DMS 273 treated with DMSO at 0.1 percent for 48 hours (cell line): ENCODE measurements at regions not wholly inside any gene's neighbourhood (a gene's known extent, or its start where the extent isn't known, plus 50 kb on each side); places are given as distances from the start of the nearest gene placed in this dataset.
"Not testable (repeated sequence)": the region's sequence is repeated elsewhere in the genome, so short reads cannot be mapped to it uniquely, and the experiment has no call there.

Experiments used
- DNase-seq: peaks from one replicate; lab custom pipeline; 2025; lab: John Stamatoyannopoulos, UW

DNA sequence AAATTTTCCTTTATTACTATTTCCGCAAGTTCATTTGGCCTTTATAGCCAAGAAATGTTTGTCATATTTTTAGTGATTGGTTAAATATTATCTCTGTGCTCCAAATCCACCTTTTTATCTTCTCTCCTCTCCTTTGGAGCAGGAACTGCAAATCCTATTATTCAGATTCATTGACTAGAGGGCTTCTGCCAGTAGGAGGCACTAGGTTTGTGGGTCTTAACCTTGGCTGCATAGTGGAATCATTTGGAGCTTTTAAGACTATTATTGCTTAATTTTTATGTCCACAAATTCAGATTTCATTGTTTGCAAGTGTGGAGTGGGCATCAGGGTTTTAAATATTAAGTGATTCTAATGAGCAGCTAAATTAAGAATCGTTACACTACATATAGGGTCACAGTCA lies 75.3 kb upstream of the SYT10 start:
- no peak for DNase-seq

DNA sequence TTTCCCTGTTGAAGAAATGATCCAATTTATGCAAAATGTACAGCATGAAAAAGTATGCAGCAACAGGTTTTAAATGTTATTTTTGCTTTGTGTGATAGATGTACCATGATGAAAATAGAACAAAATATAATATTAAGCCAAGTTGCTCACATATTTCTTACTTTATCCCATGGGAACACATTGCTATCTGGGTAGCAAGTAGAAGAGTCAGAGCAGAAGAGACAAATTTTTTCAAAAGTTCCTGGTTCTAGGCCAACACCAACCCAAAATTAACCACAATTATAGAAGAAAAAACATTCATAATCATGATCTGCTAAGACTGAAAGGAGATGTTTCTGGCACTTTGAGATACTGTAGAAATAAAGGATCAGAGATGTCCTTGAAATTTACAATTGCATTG lies 79.9 kb upstream of the SYT10 start:
- no peak for DNase-seq

DNA sequence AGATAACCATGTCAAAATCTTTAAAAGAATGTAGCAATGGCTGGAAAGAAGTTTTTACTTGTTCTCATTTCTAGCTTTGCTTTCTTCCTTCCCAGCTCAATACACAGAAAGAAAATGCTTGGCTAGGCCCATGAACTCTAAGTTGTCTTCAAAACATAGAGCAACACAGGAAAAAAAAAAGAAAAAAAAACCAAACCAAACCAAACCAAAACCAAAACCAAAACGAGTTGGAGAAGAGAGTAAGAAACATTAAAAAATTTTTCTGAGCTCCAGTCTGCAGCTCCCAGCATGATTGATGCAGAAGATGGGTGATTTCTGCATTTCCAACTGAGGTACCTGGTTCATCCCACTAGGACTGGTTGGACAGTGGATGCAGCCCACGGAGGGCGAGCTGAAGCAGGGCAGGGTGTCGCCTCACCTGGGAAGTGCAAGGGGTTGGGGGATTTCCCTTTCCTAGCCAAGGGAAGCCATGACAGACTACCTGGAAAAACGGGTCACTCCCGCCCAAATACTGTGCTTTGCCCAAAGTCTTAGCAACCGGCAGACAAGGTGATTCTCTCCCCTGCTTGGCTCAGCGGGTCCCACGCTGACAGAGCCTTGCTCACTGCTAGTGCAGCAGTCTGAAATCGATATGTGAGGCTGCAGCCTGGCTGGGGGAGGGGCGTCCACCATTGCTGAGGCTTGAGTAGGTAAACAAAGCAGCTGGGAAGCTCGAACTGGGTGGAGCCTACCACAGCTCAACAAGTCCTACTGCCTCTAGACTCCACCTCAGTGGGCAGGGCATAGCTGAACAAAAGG lies 81.1 kb upstream of the SYT10 start:
- DNase-seq, result not testable (repeated sequence)

GRCh38 chr12:33529031-33529430 lies 89.4 kb upstream of the SYT10 start:
- DNase-seq, result no peak

DNA sequence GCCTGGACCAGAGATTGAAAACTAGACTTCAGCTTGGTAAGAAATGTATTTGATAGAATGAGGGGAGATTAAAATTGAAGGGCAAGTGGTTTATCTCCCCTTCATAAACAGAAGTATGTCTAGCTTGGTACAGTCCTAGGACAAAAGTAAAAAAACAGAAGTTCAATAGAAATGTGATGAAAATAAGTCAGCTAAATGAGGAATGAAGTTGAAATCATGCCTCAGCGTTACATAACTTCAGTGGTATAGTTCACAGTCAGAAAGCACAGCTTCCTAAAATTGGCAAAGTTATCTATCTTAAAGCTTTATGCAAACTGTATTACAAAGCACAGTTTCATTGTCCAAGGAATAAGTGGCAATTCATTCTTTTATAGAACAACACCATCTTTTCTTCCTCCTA lies 90.2 kb upstream of the SYT10 start:
- DNase-seq, result no peak

DNA sequence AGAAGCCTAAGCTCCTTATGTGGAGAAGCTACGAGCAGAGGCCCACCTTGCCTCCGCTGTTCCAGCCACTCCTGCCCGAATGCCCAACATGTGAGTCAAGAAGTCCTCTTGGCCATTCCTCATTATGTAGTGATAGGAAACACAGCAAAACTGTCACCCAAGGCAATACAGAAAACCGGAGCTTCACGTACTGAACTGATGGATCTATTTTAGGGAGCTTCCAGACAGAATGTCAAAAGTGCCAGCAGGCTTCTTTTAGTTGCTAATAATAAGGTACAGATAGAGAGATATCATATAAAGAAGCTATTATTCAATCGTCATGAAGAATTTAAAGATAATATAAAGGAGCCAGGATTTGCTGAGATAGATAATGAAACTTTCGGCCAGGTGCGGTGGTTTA lies 91.6 kb upstream of the SYT10 start:
- DNase-seq, result no peak

DNA sequence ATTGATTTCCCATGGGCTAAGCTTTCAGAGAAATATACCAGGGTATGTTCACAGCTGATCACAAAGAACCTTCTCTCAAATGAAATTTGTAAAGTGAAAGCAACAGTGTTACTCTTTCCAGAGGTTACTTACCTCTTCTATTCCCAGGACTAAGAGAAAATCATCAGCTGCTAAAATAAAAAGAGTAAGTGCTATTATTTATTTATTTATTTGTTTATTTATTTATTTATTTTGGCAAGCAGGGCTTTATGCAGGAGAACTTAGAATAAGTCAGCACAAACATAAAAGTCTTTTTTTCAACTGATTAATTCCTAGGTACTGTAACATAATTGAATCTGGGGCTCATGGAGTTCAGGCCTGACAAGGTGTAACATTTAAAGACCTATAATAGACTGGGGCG lies 93.9 kb upstream of the SYT10 start:
- DNase-seq, result no peak

DNA sequence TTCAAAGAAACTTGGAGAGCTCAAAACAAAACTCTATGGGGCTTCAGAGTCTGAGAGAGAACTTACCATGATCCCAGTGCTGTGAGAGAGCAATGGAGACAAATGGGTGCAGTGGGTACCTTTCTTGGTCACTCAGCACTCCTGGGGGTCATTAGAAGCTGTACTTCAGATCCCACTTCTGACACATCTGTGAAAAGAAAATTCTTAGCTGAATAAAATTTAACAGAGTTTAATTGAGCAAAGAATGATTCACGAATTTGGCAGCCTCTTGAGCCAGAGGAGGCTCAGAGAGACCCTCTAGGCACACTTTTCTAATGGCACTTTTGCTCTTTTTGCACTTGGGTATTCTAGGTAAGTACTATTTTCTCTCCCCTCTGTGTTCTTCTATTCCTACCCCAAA lies 96.8 kb upstream of the SYT10 start:
- DNase-seq, result no peak

- no peak for DNase-seq
These were observed 106.4 kb upstream of the SYT10 start for GRCh38 chr12:33546004-33546403.

DNA sequence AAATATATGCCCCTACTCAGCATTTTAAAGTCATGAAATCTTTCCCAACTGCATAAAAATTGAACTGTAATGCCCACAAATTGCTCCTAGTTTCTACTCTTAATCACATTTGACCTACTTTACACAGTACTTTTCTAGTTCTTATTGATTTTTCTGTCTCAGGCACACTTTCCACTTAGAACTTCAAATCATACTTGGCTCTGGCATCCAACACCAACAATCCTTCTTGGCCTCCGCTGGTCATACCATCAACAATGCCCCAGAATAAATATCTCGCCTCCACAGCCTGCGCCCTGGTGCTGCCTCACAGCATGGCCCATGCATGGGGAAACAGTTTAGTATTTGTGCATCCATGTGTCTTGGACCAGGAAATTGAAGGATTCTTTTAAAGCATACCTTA lies 107.5 kb upstream of the SYT10 start:
- DNase-seq, result no peak

DNA sequence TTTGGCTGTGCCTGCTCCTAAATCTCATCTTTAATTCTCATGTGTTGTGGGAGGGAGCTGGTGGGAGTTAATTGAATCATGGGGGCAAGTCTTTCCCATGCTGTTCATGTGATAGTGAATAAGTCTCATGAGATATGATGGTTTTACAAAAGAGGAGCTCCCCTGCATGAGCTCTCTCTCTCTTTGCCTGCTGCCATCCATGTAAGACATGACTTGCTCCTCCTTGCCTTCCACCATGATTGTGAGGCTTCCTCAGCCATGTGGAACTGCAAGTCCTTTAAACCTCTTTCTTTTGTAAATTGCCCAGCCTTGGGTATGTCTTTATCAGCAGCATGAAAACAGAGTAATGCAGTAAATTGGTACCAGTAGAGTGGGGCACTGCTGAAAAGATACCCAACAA lies 110.6 kb upstream of the SYT10 start:
- not testable (repeated sequence) for DNase-seq

GRCh38 chr12:33551006-33551405 lies 111.4 kb upstream of the SYT10 start:
- DNase-seq, result no peak

DNA sequence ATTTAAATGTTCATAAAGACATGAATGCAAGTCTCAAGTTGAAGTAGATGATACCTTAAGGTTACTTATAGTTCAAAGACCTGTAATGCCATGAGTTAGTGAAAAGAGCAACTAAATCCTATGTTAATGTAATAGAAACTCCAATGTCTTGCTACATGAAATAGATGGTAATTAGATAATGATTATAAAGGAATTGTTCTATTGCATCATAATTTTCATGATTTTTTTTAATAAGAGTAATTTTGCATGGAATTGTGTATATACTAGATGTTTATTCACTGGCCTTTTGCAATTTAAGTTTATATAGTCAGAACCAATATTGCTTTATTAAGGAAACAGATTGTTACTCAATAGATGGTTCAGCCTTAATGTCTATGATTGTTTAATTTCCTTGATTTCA lies 115.5 kb upstream of the SYT10 start:
- no peak for DNase-seq

DNA sequence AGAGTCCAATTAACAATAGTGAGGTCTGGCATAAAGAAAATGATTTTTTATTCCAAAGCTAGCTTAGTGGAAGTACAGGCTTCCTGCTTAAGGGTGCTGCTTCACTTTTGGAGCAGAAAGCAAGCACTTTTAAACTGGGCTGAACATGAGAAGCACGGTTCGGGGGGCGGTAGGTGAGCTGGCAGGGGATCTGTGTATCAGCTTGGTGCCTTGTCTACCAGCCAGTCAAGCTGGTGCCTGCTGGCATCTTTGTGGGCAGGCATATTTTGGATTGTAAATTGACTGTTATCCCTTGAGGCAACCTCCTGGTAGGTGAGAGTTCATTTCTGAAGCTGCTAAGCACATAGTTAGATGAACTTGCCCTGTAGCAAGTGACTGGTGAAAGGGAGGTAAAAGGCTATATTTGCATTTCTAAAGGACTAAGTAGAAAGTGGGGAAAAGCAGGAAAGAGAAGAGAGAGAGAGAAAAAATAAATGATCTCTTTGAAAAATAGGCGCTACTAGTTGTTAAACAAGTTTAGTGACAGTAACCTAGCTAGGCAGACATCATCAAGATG lies 121.1 kb upstream of the SYT10 start:
- no peak for DNase-seq

DNA sequence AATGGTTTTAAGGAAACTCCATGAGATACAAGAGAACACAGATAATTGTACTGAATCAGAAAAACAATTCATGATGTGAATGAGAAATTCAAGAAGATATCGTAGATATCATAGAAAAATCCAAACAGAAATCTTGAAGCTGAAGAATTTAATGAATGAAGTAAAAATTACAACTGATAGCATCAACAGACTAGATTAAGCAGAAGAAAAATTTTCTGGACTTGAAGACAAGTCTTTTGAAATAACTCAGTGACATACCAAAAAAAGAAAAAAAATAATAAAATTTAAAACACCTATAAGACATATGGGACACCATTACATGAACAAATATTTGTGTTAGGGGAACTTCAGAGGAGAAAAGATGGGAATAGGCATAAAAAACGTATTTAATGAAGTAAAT lies 122.8 kb upstream of the SYT10 start:
- no peak for DNase-seq

DNA sequence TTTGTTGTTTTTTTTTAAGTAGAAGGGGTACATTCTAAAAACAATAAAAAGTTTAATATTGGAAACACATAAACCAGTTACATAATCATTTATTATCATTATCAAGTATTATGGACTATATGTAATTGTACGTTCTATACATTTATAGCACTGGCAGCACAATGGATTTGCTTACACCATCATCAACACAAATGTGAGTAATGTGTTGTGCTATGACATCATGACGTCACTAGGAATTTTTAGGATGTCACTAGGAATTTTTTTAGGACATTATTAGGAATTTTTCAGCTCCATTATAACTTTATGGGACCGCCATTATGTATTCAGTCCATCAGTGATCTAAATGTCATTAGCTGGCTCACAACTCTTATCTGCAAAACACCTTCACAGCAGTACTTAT lies 126.8 kb upstream of the SYT10 start:
- DNase-seq, result no peak

DNA sequence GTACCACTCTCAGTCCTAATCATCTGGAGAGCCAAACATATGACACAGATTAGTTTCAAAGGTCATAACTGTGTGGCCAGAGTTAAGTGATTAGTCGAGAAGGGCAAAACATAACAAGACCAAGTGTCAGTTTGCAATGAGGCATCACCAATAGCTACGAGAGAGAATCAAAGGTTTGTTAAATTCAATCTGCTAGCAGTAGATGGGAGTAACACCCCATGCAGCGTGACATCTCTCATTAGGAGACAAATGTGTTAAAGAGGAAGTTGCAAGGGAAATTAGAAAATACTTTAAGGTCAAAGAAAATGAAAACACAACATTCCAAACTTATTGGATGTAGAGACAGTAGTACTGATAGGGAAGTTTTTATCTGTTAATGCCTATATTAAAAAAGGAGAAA lies 135.7 kb upstream of the SYT10 start:
- no peak for DNase-seq

- no peak for DNase-seq
These were observed 142.0 kb upstream of the SYT10 start for GRCh38 chr12:33581613-33582122.

GRCh38 chr12:33586576-33586975 lies 147.0 kb upstream of the SYT10 start:
- DNase-seq, result no peak

DNA sequence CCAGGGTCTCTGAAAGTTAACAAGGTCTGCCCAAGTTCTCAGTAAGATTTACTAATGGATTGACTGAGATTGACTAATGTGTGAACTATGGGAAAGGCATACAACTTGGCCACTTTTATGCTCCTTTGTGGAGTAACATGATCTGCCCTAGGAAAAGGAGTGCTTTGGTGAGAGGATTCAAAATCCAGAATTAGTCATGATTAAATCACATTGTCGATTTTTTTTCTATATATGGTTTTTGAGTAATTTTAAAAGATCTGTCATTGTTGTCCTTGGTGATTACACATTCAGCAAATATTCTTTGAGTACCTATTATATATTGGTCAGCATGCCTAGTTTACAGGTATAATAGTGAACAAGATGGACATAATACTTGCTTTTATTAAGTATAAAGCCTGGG lies 147.7 kb upstream of the SYT10 start:
- DNase-seq, result no peak

DNA sequence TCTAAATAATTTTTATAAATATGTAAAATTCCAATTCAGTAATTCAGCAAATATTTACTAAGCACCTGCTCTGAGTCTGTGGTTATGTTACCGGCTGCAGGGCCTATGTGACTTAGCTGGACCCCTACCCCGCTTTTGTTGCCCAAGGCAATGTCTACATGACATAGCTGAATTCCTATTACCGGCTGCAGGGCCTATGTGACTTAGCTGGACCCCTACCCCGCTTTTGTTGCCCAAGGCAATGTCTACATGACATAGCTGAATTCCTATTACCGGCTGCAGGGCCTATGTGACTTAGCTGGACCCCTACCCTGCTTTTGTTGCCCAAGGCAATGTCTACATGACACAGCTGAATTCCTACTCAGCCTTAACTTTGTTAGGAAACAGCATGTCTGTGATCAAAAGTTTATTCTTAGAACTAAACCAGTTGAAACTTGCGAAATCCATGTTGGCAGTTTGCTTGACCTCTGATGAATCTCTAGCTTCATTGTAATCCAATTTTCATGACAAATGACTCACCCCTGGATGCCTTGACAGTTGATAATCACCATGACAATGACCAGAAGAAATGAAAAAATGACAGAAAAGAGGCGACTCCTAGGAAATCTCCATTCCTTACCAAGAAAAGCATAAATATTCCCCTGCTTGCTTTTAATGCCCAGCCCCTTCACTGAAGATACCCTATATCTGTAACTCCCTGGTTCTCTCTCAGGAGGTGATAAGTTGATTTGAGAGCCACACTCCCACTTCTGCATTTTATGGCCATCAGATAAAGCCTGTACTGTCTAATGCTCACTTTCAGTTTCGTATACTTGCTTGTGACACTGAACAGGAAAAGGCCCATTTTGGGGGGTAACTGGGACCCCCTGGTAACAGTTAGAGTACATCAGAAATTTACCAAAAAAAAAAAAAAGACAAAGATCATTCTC lies 148.4 kb upstream of the SYT10 start:
- no peak for DNase-seq

DNA sequence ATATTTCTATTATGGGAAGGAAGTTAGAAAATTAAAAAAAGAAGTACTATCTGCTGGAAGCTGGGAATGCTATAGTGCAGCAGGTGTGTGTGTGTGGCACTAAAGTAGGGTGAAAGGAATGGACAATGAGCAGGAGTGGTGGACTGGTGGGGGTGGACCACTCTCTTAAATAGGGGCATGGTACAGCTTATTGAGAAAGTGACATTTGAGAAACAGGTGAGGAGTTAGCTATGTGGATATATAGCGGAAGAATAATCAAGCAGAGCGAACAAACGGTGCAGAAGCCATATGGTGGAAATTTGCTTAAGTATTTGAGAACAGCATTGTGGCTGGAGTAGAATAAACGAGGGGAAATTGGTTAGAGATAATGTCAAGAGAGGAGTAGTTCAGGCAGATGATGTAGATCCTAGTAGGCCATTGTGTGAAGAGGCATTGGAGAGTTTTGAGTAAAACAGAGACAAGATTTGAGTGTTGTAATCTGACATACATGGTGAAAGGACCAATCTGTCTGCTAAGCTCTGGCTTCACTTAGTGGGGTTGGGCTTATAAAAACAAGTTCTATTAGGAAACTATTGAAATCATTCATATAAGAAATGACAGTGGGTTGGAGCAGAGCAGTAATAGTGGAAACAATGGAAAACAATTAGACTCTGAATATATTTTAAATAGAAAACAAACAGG lies 149.2 kb upstream of the SYT10 start:
- no peak for DNase-seq
